HG03520 (cell line): ENCODE measurements at regions not wholly inside any gene's neighbourhood (a gene's known extent, or its start where the extent isn't known, plus 50 kb on each side); places are given as distances from the start of the nearest gene placed in this dataset.

Experiments used
- ATAC-seq: cut with Tn5 transposase; IDR thresholded peaks from one replicate; pipeline ENCODE4 v1.9.1; 2021; ENCODE audit warnings: mild to moderate bottlenecking, moderate library complexity; ENCODE audit not compliant: unreplicated experiment

DNA sequence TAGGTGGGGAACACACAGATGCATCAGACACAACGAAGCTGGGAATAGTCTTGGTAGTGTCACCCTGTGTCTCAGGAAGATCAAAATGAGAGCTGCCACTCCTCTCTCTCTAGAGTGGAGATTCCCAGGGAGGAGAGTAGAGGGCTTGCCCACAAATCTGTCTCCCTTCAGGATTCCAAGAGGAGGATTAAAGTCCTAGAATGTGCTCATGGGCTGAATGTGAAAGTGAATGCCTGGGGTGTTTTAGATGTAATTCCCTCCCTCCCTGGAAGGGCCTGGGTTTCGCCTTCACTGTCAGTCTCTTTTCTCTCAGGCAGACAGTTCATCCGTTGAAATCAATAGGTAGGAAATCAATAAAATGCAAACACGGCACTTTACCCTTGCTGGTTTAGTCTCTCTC lies 282.6 kb upstream of the PPARGC1A start:
- no peak for ATAC-seq

DNA sequence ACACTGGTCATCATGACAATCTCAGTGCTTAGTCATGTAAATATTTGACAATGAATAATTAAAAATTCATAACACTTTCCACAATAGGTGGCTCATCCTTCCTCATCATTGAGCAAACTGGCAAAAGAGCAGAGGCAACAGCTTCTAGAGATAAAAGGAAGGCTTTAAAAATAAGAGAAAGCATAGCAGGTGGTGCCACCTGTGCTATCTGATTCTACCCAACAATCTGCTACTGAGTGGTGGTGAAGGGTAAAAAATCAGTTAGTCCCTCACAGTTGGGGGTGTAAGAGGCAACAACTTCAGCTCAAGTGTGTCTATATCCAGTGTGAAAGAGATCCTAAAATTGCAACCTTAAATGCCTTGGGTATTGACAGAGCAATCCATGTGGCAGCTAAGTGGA lies 280.1 kb upstream of the PPARGC1A start:
- no peak for ATAC-seq

DNA sequence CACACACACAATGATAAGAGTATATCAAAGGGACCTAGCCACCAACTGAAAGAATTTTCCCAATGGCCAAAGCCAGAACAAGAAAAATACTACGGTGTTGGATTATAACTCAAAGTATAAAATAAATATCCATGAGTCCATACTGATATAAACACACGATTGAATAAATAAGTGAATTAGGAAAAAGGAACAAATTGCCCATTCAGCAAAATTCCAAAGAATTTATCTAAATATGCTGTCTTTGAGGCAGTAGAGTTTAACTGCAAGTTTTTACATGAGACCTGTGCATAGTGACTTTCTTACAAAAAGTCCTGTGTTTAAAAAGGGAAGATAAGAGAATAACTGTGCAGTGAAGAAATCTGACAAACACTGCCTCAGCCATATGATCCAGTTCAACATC lies 278.8 kb upstream of the PPARGC1A start:
- no peak for ATAC-seq

DNA sequence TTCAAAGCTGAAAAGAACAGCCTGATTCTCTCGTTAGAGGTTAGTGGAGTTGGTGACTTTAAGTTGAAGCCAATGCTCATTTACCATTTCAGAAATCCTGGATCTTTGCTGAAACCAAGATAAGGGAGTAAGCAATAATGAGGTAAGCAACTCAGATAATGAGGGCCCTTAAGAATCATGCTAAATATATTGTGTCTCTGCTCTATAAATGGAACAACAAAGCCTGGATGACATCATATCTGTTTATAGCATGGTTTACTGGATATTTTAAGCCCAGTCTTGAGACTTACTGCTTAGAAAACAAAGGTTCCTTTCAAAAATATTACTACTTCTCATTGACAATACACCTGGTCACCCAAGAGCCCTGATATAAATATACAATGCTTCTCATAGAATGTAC lies 276.7 kb upstream of the PPARGC1A start:
- ATAC-seq, result no peak

DNA sequence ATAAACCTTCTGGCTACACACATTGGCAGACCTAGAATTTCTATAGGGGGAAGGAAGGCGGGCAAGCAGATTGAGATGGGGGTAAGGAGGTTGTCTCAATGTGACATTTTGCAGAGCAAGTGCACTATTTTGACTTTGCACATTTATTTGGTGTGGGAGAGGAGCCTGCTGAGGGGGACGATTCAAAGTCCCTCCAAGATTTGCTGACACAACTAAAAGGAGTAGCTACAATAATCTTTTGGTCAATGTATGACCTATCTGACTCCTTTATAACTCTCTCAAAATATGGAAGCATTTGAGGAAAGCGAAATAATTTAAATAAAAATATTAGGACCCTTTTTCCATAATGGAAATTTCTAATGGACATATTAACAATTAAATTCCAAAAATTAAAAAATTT lies 274.9 kb upstream of the PPARGC1A start:
- ATAC-seq, result no peak

DNA sequence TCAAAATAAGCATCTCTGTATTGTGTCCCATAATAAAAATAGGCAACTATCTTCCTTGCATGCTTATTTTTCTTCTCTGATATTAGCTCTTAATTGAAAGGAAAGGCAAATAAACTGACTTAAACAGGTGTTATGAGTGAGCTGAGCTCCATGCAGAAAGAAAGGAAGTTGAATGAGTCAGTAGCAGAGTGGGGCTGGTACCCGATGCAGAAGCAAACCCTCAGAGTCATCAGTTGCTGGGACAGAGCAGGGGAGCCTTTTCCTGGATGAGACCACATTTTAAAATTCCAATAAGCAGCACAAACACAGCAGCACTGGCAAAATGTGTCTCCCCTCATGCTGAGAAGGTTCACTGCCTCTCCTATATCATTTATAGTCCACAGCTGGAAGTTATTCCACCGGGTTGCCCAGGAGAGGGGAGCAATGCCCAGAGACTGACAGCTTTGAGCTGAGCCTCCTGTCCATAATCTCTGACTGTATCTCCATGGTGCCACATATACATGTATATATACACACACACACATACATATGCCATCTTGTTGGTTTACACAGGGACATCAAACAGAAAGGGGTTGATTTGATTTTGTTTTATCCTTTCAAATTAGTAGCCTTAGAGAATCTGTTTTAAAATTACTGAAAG lies 274.3 kb upstream of the PPARGC1A start:
- no peak for ATAC-seq

DNA sequence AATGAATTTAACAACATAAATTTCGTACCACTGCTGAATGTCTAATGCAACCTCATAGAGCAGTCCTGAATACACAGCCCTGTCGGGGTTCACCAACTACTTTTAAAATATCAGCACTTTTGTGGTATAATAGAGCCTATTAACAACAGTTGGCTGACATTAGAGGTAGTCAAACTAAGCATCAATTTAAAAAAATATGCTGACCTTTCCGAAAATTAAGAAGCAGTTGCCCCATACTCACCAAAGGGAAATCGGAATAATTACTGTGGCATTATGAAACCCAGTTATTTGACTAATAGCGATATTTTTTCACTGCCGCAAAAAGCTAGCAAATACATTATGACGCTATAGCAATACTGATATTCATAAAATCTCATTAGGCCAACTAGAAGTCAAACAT lies 273.5 kb upstream of the PPARGC1A start:
- no peak for ATAC-seq

DNA sequence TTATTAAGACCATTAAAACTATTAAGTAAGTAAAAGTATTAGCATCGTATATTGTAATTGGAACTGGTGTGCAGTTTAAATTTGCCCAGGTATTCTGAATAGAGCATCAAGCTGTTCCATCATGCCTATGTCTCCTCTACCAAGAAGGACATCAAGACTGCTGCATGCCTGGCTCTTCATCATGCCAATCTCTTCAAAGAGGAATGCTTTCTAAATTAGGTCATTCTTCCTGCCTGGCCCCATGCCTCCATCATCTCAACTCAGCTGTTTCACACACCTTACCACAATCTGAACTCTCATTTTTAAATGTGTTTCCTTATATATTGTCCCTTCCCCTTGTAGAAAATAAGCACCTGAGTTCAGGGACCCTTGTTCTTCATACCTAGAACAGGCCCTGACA lies 270.5 kb upstream of the PPARGC1A start:
- no peak for ATAC-seq

DNA sequence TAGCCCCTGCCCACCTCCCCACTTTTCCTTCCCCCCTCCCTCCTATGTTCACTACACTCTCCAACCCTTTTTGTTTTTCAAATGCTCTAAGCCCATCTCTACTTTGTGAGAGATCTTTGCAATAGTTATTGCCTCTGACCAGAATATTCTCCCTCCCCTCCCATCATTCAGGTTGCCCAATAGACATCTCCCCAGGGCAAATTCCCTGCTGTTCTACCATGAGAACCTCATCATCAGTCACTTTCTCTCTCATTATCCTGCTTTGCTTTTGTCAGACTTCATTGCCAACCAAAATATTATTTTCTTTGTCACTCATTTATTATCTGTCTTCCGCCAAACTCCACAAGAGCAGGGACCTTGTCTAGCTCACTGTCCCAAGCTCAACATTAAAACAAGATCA lies 268.2 kb upstream of the PPARGC1A start:
- ATAC-seq, result no peak

DNA sequence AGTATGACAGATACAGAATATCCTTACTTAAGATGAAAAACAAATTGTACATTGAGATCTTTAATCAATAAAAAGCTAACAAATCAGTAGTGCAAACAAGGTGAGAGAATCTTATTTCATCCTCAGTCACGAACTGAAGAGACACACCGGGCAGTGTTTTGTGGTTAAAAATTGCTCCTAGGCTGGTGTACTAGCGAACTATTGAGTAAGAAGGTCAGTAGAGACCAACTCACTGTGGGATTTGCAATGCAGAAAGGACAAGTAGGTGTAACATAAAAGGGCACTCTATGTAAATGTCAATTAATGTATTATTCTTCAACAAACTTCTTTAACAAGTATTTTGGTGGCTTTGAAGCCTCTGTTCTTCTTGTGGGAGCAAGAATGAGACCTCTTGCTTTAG lies 260.2 kb upstream of the PPARGC1A start:
- ATAC-seq, result no peak

DNA sequence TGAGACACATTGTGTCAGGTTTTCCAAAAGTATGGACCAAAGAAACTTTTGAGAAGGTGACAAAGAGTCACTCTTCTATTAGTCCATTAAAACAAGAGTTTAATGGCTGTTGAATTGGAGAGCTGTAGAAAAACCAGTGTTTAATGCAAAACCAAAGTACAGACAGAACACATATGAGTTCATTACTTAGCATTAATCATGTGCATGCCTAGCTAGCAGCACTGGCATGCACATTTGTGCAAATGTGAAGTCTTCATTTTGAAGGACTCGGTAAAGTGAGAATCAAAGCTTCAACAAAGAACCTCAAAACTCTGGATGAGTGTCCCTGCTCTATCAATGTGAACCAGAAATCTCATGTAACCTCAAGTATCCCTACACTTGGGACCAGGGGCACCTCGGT lies 256.3 kb upstream of the PPARGC1A start:
- ATAC-seq, result no peak

DNA sequence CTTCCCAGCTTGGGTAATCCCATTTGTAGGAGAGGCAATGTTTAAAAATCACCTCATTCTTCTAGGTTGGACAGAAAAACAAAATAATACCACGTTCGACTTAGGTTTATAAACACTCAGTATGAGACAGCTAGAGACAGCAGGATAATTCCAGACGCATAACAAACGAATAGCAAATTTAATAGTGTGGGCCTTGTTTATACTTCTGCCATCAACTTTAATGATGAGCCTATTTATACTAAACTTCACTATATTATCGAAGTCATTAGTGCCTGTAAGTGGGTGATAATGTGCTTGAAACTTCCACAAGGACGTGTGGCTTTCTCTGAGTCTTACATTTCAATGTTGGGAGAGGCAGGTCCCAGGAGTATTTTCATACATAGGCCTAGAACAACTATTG lies 255.7 kb upstream of the PPARGC1A start:
- no peak for ATAC-seq

DNA sequence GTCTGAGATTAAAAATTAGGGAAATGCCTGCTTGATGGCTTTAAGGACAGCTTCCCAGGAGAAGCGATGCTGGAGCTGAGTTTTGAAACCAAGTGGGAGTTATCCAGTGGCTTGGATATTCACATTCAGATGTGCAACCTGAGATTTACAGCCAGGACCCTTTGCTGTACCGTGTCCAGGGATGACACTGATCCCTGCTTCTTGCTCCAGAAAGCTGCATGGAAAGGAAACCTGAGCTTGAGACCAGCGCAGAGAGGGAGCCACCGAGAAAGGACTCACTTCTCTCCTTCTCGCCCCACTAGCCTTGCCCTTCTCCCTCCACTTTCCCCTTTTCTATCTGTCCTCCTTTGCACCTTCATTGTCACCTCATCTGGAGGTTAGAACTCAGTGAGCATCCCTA lies 254.5 kb upstream of the PPARGC1A start:
- no peak for ATAC-seq

DNA sequence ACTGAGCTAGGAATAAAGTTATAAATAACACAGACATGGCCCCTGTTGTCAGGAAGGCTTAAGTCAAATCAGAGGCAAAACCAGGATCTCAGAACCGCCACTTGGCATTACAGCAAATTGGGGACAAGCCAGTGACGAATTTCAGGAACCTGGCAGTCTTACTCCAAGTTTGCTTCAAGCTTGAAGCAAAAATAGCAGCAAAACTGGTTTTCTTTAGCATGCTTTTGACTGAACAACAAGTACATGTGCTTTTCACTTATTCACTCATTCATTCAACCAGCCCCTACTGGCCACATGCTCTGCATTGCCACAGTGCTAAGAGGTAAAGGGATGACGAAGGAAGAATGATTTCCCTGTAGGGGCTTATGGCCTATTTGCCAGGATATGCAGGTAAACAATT lies 253.9 kb upstream of the PPARGC1A start:
- ATAC-seq, result no peak

DNA sequence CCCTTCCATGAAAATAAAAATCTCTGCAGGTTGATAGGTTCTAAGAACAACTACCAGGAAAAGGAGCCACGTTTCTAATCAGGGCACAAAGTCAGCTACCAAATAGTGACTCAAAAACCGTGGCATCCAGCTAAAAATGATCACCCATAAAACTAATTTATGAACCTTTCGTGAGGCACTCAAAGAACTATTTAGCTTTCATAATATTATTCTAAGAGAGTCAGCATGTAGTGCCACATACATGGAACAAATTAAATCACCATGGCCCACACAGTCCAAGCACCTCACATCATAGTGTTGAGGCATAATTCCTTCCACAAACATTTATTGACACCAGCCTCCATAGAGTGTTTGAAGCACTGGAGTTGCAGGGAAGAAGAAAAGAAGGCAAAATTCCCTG lies 252.0 kb upstream of the PPARGC1A start:
- no peak for ATAC-seq

DNA sequence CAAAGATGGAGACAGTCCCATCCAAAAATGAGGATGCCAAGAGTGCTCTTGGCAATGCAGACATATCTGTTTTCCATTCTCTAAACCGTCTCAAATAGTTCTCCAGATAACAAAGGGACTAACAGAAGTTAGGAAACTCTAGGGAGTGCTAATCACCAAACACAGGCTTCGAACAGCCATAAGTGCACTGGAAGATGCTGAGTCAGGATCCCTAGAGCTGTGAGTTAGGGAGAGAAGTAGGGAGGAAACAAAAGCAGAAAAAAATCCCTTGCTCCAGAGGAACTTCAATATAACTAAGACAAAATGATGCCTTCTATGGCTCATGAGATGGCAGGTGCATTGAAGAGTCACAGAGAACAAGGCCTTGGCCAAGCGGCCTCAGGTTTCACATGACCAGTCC lies 251.0 kb upstream of the PPARGC1A start:
- ATAC-seq, result no peak

DNA sequence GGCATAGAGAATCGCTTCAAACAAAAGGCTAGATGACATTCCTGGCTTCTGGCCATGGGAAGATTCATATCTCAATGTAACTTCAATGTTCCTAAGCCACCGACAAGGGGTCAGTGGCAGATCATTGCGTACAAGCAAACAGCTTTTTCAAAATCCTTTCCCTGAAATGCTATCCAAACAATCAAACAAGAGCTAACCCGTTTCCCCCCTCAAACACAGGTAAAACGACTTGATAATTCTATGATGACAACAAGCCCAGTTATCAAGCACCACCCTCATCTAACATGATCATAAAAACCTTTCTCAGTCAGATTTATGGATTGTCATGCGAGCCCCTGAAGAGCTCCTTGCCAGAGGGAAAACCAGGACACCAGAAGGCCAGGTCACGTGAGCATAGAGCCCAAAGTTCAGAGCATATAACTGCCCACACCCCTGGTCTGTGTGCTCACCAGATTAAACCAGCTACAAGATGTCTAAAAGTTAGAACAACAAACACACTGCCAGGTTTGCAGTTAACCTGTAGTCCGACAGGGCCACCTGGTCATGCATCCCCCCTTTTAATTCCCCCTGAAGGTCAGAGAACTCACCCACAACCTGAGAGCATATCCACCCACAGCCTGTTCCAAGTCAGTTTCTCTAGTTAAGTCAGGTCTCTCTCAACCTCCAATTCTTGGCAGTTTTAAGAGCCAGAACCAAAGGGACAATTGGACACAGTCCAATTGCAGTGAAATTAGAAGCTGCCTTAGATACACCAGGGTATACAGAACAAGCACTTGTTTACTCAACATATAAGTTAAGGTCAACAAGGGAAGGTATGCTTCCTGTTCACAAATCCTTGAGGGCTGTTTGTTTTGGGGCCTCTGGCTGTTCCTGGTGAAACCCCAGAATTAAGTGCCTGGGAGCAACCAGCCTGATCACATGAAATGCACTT lies 248.1 kb upstream of the PPARGC1A start:
- ATAC-seq, result no peak

DNA sequence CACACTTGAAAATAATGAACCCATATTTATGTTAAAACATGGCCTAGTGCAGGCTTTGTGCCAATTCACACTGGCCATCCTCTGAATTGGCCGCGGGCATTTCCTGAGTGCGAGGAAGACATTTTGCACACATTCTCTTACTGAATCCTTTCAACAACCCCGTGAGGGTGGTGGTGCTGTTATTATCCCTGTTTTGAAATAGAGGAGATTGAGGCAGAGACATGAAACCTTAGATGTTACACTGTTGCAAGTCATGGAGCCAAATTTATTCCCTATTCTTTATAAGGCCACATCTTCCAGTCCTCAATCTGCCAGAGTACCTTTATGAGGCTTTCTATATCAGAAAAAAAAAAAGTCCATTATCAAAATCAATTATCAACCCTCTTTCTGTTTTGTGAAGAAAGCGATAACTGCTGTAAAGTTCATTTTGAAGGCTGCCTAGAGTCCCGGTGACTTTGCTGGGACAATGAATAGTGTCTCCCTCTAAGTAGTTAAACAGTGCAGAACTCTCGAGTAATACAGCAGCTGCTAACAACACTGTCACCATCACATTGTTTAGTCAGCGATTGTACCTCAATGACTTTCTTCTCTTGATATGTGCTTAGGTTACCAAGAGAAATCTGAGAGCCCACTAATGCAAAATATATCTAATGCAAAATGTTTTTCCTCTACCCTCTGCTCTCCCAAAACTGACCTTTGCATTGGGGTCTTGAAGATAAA lies 242.3 kb upstream of the PPARGC1A start:
- ATAC-seq, result no peak

DNA sequence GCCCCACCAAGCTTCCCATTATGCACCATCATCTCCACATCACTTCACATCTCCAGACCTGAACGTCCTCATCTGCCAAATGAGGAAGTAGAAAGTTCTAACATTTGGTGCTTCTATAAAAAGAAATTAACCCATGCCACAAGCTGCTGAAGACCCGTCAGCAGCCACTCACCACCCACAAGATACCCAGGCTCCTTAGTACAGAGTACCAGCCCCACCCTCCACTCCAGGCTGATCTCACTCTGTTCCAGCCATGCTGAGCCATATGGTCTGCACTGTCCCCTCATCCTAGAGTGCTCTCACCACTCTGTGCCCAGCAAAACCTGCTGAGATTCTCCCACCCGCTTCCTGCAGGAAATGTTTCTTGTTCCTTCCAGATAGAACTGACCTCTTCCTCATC lies 240.8 kb upstream of the PPARGC1A start:
- ATAC-seq, result no peak

DNA sequence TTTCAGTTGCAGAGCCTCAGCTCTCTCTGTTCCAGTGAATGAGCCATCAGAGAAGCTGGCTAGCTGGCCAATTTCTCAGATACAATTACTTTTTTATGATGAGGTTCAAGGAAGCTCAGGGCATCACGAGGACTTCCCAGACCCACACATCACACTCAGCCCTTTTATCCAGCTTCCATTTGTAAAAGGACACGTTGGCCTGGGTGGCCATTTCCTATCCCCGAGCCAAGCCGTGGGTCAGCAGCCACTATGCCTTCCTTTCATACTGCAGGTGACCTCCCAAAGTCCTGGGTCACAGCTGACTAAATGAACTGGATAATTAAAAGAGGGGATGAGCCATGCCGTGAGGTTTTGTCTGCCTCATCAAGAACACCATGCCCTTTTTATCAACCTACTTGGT lies 236.9 kb upstream of the PPARGC1A start:
- ATAC-seq, result no peak

DNA sequence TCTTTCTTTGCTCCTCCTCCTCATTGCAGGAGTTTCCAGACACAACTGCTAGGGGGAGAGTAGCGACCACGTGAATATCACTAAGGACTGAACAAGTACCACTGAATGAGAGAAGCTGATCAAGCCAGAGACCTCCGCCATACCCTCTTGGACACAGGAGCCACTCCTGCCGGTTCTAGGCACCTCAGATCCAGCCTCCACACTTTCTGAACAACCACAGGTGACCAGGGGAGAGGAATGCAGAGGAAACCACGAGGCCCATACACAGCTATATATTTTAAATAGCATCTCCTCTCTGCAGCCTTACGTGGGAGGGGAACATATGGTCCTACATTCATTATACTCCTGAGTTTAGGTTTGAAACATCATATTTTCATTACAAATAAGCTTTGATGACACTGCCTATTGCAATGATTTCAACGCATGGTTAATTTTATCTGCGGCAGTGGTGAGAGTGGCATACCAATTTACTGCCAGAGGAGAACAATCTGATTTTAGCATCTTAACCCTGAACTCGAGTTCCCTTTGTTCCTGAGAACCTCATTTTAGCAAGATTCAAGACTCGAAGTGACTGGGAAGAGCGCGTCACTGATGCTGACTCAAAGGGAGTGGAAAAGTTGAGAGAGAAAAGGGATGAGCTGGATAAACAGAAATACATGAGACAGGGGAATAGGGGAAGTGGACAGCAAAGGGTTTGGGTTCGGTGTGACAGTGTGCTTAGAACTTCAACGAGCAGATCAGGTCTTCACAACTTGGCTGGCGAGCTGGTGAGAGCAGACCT lies 231.7 kb upstream of the PPARGC1A start:
- no peak for ATAC-seq
